Right cardiac atrium (tissue), 5 donors: ENCODE measurements at regions not wholly inside any gene's neighbourhood (a gene's known extent, or its start where the extent isn't known, plus 50 kb on each side); places are given as distances from the start of the nearest gene placed in this dataset.
A peak's percentile ranks its signal among the peaks of the same experiment; 100 is the strongest.

Experiments used
- ATAC-seq, 2 donors: fragments of 200-7000 bp; cut with Tn5 transposase; one replicate each; pipeline versions ENCODE4 v1.8.0 to v1.9.1; 2020; ENCODE audit warnings: moderate library complexity in 2 of 2, mild to moderate bottlenecking in 1 of 2
- DNase-seq, 3 donors: peaks; one replicate each; pipeline ENCODE4 v3.0.0-alpha.2; 2020
- H3K27ac ChIP-seq: one replicate; pipeline ENCODE4 v1.5.1; 2013; ENCODE audit warnings: mild to moderate bottlenecking, low read length, control low read depth, moderate library complexity
- H3K27me3 ChIP-seq: one replicate; pipeline ENCODE4 v1.6.1; 2013; ENCODE audit not compliant: control insufficient read depth, insufficient read depth
- H3K4me1 ChIP-seq: one replicate; pipeline ENCODE4 v1.6.1; 2013; ENCODE audit warnings: low read length; ENCODE audit not compliant: control insufficient read depth, insufficient read depth
- H3K4me3 ChIP-seq: one replicate; pipeline ENCODE4 v1.5.1; 2013; ENCODE audit warnings: low read length, control low read depth
- H3K9me3 ChIP-seq: one replicate; pipeline ENCODE4 v1.6.1; 2013; ENCODE audit warnings: low read length; ENCODE audit not compliant: control insufficient read depth
- WGBS: extraction: QIAGEN DNeasy Blood & Tissue Kit; methylation state at CpG from one replicate; pipeline ENCODE4 v1.1.7; 2013; 5-methylcytosine and 5-hydroxymethylcytosine counted together
- intact Hi-C, 4 donors: fragments of 100-400 bp; cut with DNase I; formaldehyde crosslinking; loops; one replicate each; pipeline versions ENCODE4 v1.11.0 to v1.14.0; 2022 to 2023
- donor health status: healthy with polysubstance abuse.
- donor health status: DM: no; HTN: yes; CAD: no.
- donor health status: DM: no; HTN: no; CAD: no.
- donor health status: DM: no; HTN: yes; CAD: no; lungs with severe emphysema.
- donor health status: DM: yes; HTN: yes; CAD: no.

- no peak overlapping the region for H3K27ac ChIP-seq
- no peaks in the 10 kb centered on the region for H3K9me3 ChIP-seq
- no peaks in the 10 kb centered on the region for H3K4me1 ChIP-seq
- ATAC-seq (no peak), DNase-seq (no peak)
- no peak overlapping the region for H3K4me3 ChIP-seq
- intact Hi-C loops, result no loop called here
- 71% methylated on average over 3 of the region's 3 CpGs for WGBS
- H3K27me3 ChIP-seq, result no peaks in the 10 kb centered on the region
These were observed 76.3 kb upstream of the IL12B start for GRCh38 chr5:159406571-159406970.

DNA sequence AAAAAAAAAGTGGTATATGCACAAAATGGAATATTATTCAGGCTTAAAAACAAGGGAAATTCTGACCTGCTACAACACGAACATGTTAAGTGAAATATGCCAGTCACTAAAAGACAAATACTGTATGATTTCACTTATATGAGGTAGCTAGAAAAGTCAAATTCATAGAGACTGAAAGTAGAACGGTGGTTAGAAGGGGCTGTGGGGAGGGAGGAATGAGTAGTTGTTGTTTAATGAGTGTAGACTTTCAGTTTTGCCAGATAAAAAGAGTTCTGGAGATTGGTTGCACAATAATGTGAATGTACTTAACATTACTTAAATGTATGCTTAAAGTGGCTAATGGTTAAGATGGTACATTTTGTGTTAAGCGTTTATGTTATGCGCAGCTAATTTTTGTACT, 79.5 kb upstream of the IL12B start:
- intact Hi-C loops, result no loop called here
- H3K27me3 ChIP-seq, result no peaks in the 10 kb centered on the region
- WGBS, result 86% methylated on average over 4 of the region's 4 CpGs
- H3K4me1 ChIP-seq, result no peaks in the 10 kb centered on the region
- H3K4me3 ChIP-seq, result no peak overlapping the region
- DNase-seq (no peak), ATAC-seq (no peak)
- H3K27ac ChIP-seq, result no peak overlapping the region
- no peaks in the 10 kb centered on the region for H3K9me3 ChIP-seq

- H3K4me1 ChIP-seq, result no peaks in the 10 kb centered on the region
- H3K27ac ChIP-seq, result no peak overlapping the region
- H3K4me3 ChIP-seq, result no peak overlapping the region
- H3K9me3 ChIP-seq, result no peaks in the 10 kb centered on the region
- intact Hi-C loops, result no loop called here
- 89% methylated on average over 2 of the region's 2 CpGs for WGBS
- no peaks in the 10 kb centered on the region for H3K27me3 ChIP-seq
- ATAC-seq, result no peak
- DNase-seq, result no peak
These were observed 80.2 kb upstream of the IL12B start for GRCh38 chr5:159410480-159410879.

DNA sequence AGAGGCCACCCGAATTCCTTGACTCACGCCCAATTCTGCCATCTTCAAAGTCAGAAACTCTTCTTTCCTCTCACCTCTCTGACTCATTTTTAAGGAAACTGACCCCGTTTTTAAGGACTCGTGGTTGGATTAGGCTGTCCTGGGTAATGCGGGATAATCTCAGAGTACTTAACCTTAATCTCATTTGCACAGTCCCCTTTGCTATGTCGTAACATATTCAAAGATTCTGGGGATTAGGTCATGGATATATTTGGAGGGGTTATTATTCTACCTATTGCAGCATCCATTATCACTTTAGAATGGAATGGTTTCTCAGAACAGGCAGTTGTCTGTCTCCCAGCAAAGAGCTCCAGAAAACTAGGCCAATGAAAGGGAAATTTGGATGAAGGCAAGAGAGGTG, 80.8 kb upstream of the IL12B start:
- Histone ChIP-seq H3K4me1 (no peaks in the 10 kb centered on the region), H3K27me3 (no peaks in the 10 kb centered on the region), H3K9me3 (no peaks in the 10 kb centered on the region), H3K27ac (no peak overlapping the region), H3K4me3 (no peak overlapping the region)
- intact Hi-C loops, result no loop called here
- WGBS, result 73% methylated on average over 6 of the region's 6 CpGs
- ATAC-seq, result no peak
- no peak for DNase-seq

- Histone ChIP-seq H3K9me3 (no peaks in the 10 kb centered on the region), H3K4me1 (no peaks in the 10 kb centered on the region), H3K27me3 (no peaks in the 10 kb centered on the region), H3K4me3 (no peak overlapping the region), H3K27ac (no peak overlapping the region)
- DNase-seq, result no peak
- WGBS, result 57% methylated on average over 6 of the region's 6 CpGs
- ATAC-seq, result no peak
- intact Hi-C loops, result no loop called here
These were observed 82.2 kb upstream of the IL12B start for GRCh38 chr5:159412284-159413046.

- Histone ChIP-seq H3K4me3 (no peak overlapping the region), H3K4me1 (no peaks in the 10 kb centered on the region), H3K9me3 (no peaks in the 10 kb centered on the region), H3K27ac (no peak overlapping the region), H3K27me3 (no peaks in the 10 kb centered on the region)
- intact Hi-C loops, result no loop called here
- ATAC-seq (no peak), DNase-seq (no peak)
- WGBS, result 93% methylated on average over 2 of the region's 2 CpGs
These were observed 83.7 kb upstream of the IL12B start for GRCh38 chr5:159414021-159414420.

GRCh38 chr5:159415301-159415937, 85.1 kb upstream of the IL12B start:
- intact Hi-C loops, result no loop called here

DNA sequence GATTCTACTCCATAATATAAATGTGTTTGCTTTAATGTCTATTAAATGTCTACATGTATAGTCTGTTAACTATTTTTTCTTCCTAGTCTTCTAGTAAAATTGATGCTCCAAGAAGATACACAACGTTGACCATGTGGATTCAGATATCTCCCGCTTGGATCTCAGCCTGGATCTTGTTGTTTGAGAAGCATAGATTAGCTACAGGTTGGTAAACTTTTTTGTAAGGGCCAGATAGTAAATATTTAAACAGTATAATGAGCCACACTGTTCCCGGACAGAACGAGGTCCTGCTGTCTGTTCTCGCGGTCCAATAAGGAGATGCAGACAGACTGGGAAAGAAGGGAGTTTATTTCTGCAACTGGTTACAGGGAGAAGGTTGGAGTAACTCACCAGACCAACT, 86.2 kb upstream of the IL12B start:
- Histone ChIP-seq H3K27me3 (no peaks in the 10 kb centered on the region), H3K27ac (no peak overlapping the region), H3K4me1 (no peaks in the 10 kb centered on the region), H3K4me3 (no peak overlapping the region), H3K9me3 (no peaks in the 10 kb centered on the region)
- 90% methylated on average over 6 of the region's 6 CpGs for WGBS
- intact Hi-C loops, result no loop called here
- ATAC-seq (no peak), DNase-seq (no peak)

More at GRCh38 chr5:159415301-159415937, 85.1 kb upstream of the IL12B start:
- no peaks in the 10 kb centered on the region for H3K9me3 ChIP-seq
- H3K27me3 ChIP-seq, result no peaks in the 10 kb centered on the region
- 68% methylated on average over 11 of the region's 11 CpGs for WGBS
- H3K27ac ChIP-seq, result no peak overlapping the region
- H3K4me3 ChIP-seq, result peak overlapping the region; percentile 15
- ATAC-seq (peak in 1 of 2 donors; percentile 81), DNase-seq (peak in 1 of 3 donors; percentile 24)
- no peaks in the 10 kb centered on the region for H3K4me1 ChIP-seq

- Histone ChIP-seq H3K27ac (no peak overlapping the region), H3K27me3 (no peaks in the 10 kb centered on the region), H3K4me3 (no peak overlapping the region), H3K4me1 (no peaks in the 10 kb centered on the region), H3K9me3 (no peaks in the 10 kb centered on the region)
- 81% methylated on average over 4 of the region's 4 CpGs for WGBS
- DNase-seq, result no peak
- no peak for ATAC-seq
- intact Hi-C loops, result no loop called here
These were observed 86.9 kb upstream of the IL12B start for GRCh38 chr5:159417170-159417569.

DNA sequence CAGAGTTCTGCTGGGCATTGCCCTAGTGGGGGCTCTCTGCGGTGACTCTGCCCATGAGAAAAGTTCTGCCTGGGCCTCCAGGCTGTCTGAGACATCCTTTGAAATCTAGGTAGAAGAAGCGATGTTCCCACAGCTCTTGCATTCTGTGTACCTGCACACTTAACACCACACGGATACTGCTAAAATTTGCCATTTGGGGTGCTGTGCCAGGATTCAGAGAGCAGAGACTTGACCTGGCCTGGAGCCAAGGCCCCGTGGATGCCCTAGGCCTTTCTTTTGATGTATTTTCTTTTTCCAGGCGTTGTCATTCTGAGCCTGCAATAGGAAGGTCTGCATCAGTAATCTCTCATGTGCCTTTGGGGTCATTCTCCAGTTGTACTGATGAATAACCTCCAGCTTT, 89.3 kb upstream of the IL12B start:
- Histone ChIP-seq H3K4me3 (no peak overlapping the region), H3K4me1 (no peaks in the 10 kb centered on the region), H3K9me3 (no peaks in the 10 kb centered on the region), H3K27me3 (no peaks in the 10 kb centered on the region), H3K27ac (no peak overlapping the region)
- DNase-seq (no peak), ATAC-seq (no peak)
- intact Hi-C loops, result no loop called here
- 67% methylated on average over 5 of the region's 5 CpGs for WGBS

GRCh38 chr5:159420940-159421339, 90.7 kb upstream of the IL12B start:
- no peaks in the 10 kb centered on the region for H3K9me3 ChIP-seq
- no peak for DNase-seq
- no peak overlapping the region for H3K27ac ChIP-seq
- H3K27me3 ChIP-seq, result no peaks in the 10 kb centered on the region
- no peak for ATAC-seq
- no peaks in the 10 kb centered on the region for H3K4me1 ChIP-seq
- intact Hi-C loops, result no loop called here
- H3K4me3 ChIP-seq, result no peak overlapping the region
